OCI-LY1 (cell line): ENCODE measurements at regions not wholly inside any gene's neighbourhood (a gene's known extent, or its start where the extent isn't known, plus 50 kb on each side); places are given as distances from the start of the nearest gene placed in this dataset.

Source experiments
- CTCF ChIP-seq: fragments of 200-600 bp; sonication (generic), shearing (Covaris generic); IDR thresholded peaks from 2 replicates; pipeline ENCODE4 v1.5.1; 2017; ENCODE audit warnings: mild to moderate bottlenecking, antibody characterized with exemption, low read length, moderate library complexity, mixed read lengths
- EZH2 ChIP-seq: fragments of 200-600 bp; sonication (generic), shearing (Covaris generic); IDR thresholded peaks from 2 replicates; pipeline ENCODE4 v1.8.0; 2017; ENCODE audit warnings: borderline replicate concordance, mixed run types, mild to moderate bottlenecking, antibody characterized with exemption, low read length, moderate library complexity, mixed read lengths

GRCh38 chr3:59267021-59267420 lies 217.2 kb upstream of the CFAP20DC start:
- no peak for TF ChIP-seq CTCF
- TF ChIP-seq EZH2 = no peak
